GM23248 (cell line): ENCODE measurements at regions not wholly inside any gene's neighbourhood (a gene's known extent, or its start where the extent isn't known, plus 50 kb on each side); places are given as distances from the start of the nearest gene placed in this dataset.

Source experiments
- DNase-seq: peaks from one replicate; pipeline ENCODE4 v3.0.0-alpha.2; 2015
- H2AFZ ChIP-seq: fragments of 200-600 bp; sonication (generic); 2 replicates; pipeline ENCODE4 v1.6.1; 2016; ENCODE audit warnings: antibody characterized with exemption
- H3F3A ChIP-seq: fragments of 200-600 bp; sonication (generic); 2 replicates; pipeline ENCODE4 v1.6.1; 2016; ENCODE audit warnings: mild to moderate bottlenecking, antibody characterized with exemption, mixed run types; ENCODE audit not compliant: insufficient read depth
- H3K27ac ChIP-seq: fragments of 200-600 bp; sonication (generic); 2 replicates; pipeline ENCODE4 v1.5.1; 2016; ENCODE audit warnings: mild to moderate bottlenecking
- H3K27me3 ChIP-seq: fragments of 200-600 bp; sonication (generic); replicated peaks from 2 replicates; pipeline ENCODE4 v1.6.1; 2016; ENCODE audit warnings: mild to moderate bottlenecking; ENCODE audit not compliant: insufficient read depth
- H3K36me3 ChIP-seq: fragments of 200-600 bp; sonication (generic); 2 replicates; pipeline ENCODE4 v1.6.1; 2016; ENCODE audit warnings: low read depth, mild to moderate bottlenecking
- H3K4me1 ChIP-seq: fragments of 200-600 bp; sonication (generic); 2 replicates; pipeline ENCODE4 v1.6.1; 2016; ENCODE audit warnings: mild to moderate bottlenecking; ENCODE audit not compliant: insufficient read depth
- H3K4me2 ChIP-seq: fragments of 200-600 bp; sonication (generic); one replicate; pipeline ENCODE4 v1.6.1; 2016; ENCODE audit warnings: mild to moderate bottlenecking; ENCODE audit not compliant: unreplicated experiment
- H3K4me3 ChIP-seq: fragments of 200-600 bp; sonication (generic); 2 replicates; pipeline ENCODE4 v1.5.1; 2016; ENCODE audit warnings: mild to moderate bottlenecking
- H3K79me2 ChIP-seq: fragments of 200-600 bp; sonication (generic); 2 replicates; pipeline ENCODE4 v1.6.1; 2016; ENCODE audit warnings: mild to moderate bottlenecking; ENCODE audit not compliant: insufficient read depth
- H3K9ac ChIP-seq: fragments of 200-600 bp; sonication (generic); 2 replicates; pipeline ENCODE4 v1.6.1; 2016; ENCODE audit warnings: mild to moderate bottlenecking
- H3K9me2 ChIP-seq: fragments of 200-600 bp; sonication (generic); 2 replicates; pipeline ENCODE4 v1.6.1; 2016; ENCODE audit warnings: mixed run types, mild to moderate bottlenecking, moderate library complexity; ENCODE audit not compliant: insufficient read depth
- H3K9me3 ChIP-seq: fragments of 200-600 bp; sonication (generic); one replicate; pipeline ENCODE4 v1.6.1; 2017; ENCODE audit warnings: low read depth
- H4K20me1 ChIP-seq: fragments of 200-600 bp; sonication (generic); 2 replicates; pipeline ENCODE4 v1.6.0; 2016; ENCODE audit not compliant: insufficient read depth
- EZH2 ChIP-seq: fragments of 200-600 bp; sonication (generic); IDR thresholded peaks from 2 replicates; pipeline ENCODE4 v1.6.1; 2018; ENCODE audit warnings: antibody characterized with exemption, mild to moderate bottlenecking; ENCODE audit not compliant: insufficient read depth, poor library complexity, severe bottlenecking
- EZH2phosphoT487 ChIP-seq: fragments of 200-600 bp; sonication (generic); IDR thresholded peaks from 2 replicates; pipeline ENCODE4 v1.6.1; 2018; ENCODE audit warnings: antibody characterized with exemption, moderate library complexity, mild to moderate bottlenecking, low read depth; ENCODE audit not compliant: insufficient read depth
- WGBS, 2 experiments: methylation state at CpG; one replicate each; pipeline ENCODE4 v1.1.6; 2015 to 2017; ENCODE audit warnings: low lambda C conversion rate in 2 of 2, low coverage in 1 of 2; ENCODE audit errors: missing lambda C conversion rate in 2 of 2; 5-methylcytosine and 5-hydroxymethylcytosine counted together
- in situ Hi-C: fragments of 300-500 bp; cut with MboI; formaldehyde crosslinking; loops from 2 replicates; pipeline ENCODE4 v1.15.0; 2020

GRCh38 chr1:5745800-5746610 lies 246.2 kb downstream of the NPHP4 start:
- Histone ChIP-seq H3K4me1 (no peaks in the 10 kb centered on the region), H3K9ac (no peak overlapping the region), H3K9me3 (no peaks in the 10 kb centered on the region), H3K36me3 (no peaks in the 10 kb centered on the region), H3F3A (no peaks in the 10 kb centered on the region), H4K20me1 (no peaks in the 10 kb centered on the region), H3K4me2 (no peak overlapping the region), H3K27me3 (no peaks in the 10 kb centered on the region), H3K79me2 (no peaks in the 10 kb centered on the region), H3K9me2 (no peaks in the 10 kb centered on the region), H3K27ac (no peak overlapping the region), H3K4me3 (no peak overlapping the region), H2AFZ (no peak overlapping the region)
- peak; percentile 73 for DNase-seq
- in situ Hi-C loops, result no loop called here
- 17 to 22% methylated on average over 20 to 21 of the region's 21 CpGs for WGBS, 2 experiments
- TF ChIP-seq EZH2 (no peak), EZH2phosphoT487 (no peak)

- WGBS, 2 experiments, result 18 to 23% methylated on average over 25 to 26 of the region's 26 CpGs
- H3K27me3 ChIP-seq, result no peaks in the 10 kb centered on the region
- H3K36me3 ChIP-seq, result no peaks in the 10 kb centered on the region
- H3K9ac ChIP-seq, result no peak overlapping the region
- no peak overlapping the region for H3K4me2 ChIP-seq
- no peaks in the 10 kb centered on the region for H3F3A ChIP-seq
- H3K9me2 ChIP-seq, result no peaks in the 10 kb centered on the region
- H3K27ac ChIP-seq, result no peak overlapping the region
- in situ Hi-C loops, result no loop called here
- no peaks in the 10 kb centered on the region for H3K4me1 ChIP-seq
- DNase-seq, result peak; percentile 8
- no peaks in the 10 kb centered on the region for H4K20me1 ChIP-seq
- no peak overlapping the region for H3K4me3 ChIP-seq
- H3K9me3 ChIP-seq, result no peaks in the 10 kb centered on the region
- no peaks in the 10 kb centered on the region for H3K79me2 ChIP-seq
- H2AFZ ChIP-seq, result no peak overlapping the region
- TF ChIP-seq EZH2phosphoT487, result no peak
- no peak for TF ChIP-seq EZH2
These were observed 247.1 kb downstream of the NPHP4 start for GRCh38 chr1:5744911-5745799.

GRCh38 chr1:5744341-5744740 lies 247.9 kb downstream of the NPHP4 start:
- no peak overlapping the region for H3K4me3 ChIP-seq
- no peaks in the 10 kb centered on the region for H3K36me3 ChIP-seq
- no peaks in the 10 kb centered on the region for H3K9me3 ChIP-seq
- in situ Hi-C loops, result no loop called here
- no peaks in the 10 kb centered on the region for H3K79me2 ChIP-seq
- H3K4me1 ChIP-seq, result no peaks in the 10 kb centered on the region
- DNase-seq, result no peak
- TF ChIP-seq EZH2phosphoT487, result no peak
- TF ChIP-seq EZH2, result no peak
- no peak overlapping the region for H2AFZ ChIP-seq
- no peaks in the 10 kb centered on the region for H3K27me3 ChIP-seq
- H3K4me2 ChIP-seq, result no peak overlapping the region
- no peak overlapping the region for H3K9ac ChIP-seq
- no peaks in the 10 kb centered on the region for H3K9me2 ChIP-seq
- no peak overlapping the region for H3K27ac ChIP-seq
- no peaks in the 10 kb centered on the region for H4K20me1 ChIP-seq
- H3F3A ChIP-seq, result no peaks in the 10 kb centered on the region
- 64 to 67% methylated on average over 6 of the region's 6 CpGs for WGBS, 2 experiments

- Histone ChIP-seq H3K4me3 (no peak overlapping the region), H3K9me2 (no peaks in the 10 kb centered on the region), H3K27ac (no peak overlapping the region), H3K4me1 (no peaks in the 10 kb centered on the region), H3K79me2 (no peaks in the 10 kb centered on the region), H3K27me3 (no peaks in the 10 kb centered on the region), H4K20me1 (no peaks in the 10 kb centered on the region), H3K4me2 (no peak overlapping the region), H3K36me3 (no peaks in the 10 kb centered on the region), H3K9ac (no peak overlapping the region), H3K9me3 (no peaks in the 10 kb centered on the region), H3F3A (no peaks in the 10 kb centered on the region), H2AFZ (no peak overlapping the region)
- DNase-seq, result no peak
- TF ChIP-seq EZH2 (no peak), EZH2phosphoT487 (no peak)
- 53 to 65% methylated on average over 10 to 13 of the region's 13 CpGs for WGBS, 2 experiments
- in situ Hi-C loops, result no loop called here
These were observed 248.7 kb downstream of the NPHP4 start for GRCh38 chr1:5743435-5744095.
